ENCODE measurements at regions not wholly inside any gene's neighbourhood (a gene's known extent, or its start where the extent isn't known, plus 50 kb on each side); places are given as distances from the start of the nearest gene placed in this dataset.

DNA sequence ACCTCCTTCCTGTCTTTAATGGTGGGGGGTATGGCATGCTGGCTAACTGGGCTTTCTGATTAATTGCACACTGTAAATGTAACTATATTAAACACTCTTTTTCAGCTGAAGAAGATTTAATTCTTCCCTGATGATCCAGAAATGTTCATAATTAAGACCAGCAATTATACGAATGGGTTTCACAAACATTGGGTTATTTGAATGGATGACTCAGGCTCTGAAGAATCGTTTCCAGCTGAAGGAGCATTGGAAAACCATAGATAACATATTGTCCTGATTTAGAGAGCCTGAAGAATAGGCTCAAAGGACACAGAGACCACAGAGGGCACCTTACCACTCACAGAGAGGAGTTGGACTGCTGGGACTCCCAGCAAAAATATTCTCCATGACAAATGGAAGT is 130.7 kb upstream of the SSTR4 start:
- no peak for TF ChIP-seq POLR2A (IDR thresholded peaks at IDR 0.05)
- TF ChIP-seq, protein P1, sequence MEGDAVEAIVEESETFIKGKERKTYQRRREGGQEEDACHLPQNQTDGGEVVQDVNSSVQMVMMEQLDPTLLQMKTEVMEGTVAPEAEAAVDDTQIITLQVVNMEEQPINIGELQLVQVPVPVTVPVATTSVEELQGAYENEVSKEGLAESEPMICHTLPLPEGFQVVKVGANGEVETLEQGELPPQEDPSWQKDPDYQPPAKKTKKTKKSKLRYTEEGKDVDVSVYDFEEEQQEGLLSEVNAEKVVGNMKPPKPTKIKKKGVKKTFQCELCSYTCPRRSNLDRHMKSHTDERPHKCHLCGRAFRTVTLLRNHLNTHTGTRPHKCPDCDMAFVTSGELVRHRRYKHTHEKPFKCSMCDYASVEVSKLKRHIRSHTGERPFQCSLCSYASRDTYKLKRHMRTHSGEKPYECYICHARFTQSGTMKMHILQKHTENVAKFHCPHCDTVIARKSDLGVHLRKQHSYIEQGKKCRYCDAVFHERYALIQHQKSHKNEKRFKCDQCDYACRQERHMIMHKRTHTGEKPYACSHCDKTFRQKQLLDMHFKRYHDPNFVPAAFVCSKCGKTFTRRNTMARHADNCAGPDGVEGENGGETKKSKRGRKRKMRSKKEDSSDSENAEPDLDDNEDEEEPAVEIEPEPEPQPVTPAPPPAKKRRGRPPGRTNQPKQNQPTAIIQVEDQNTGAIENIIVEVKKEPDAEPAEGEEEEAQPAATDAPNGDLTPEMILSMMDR (IDR thresholded peaks at IDR 0.05), result no peak
- 67 to 77% (median 75%) methylated on average over 2 of the region's 2 CpGs for WGBS, 4 donors
- H3K27ac ChIP-seq, result no peak overlapping the region
- no peaks in the 10 kb centered on the region for H3K9me3 ChIP-seq (replicated peaks in 1 of 3)
- no peak for DNase-seq
- H3K36me3 ChIP-seq (replicated peaks in 1 of 2), result no peaks in the 10 kb centered on the region
- intact Hi-C loops (cut with DNase I), result no loop called here
- peaks cover 8% of the 10 kb centered on the region for H3K27me3 ChIP-seq
- no peaks in the 10 kb centered on the region for H3K4me1 ChIP-seq (replicated peaks in 1 of 2)
- H3K4me3 ChIP-seq, result no peak overlapping the region

DNA sequence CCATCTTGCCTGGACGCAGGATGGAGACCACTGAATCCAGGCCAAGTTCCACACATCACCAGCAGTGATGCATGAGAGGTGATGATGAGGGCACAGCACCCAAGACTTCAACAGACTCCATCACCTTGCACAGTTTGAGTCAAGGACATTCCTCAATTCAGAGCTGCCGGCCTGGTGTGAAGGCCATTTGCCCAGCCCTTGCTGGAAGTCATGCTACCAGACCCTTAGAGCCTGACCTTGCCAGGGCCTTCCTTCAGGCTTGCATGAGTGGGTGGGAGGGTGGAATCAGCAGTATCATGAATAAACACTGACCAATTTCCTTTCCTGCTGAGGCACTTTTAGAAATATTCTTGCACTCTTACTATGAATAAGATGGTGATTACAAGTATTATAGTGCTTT is 130.2 kb upstream of the SSTR4 start:
- Histone ChIP-seq H3K27me3 (peaks cover 8% of the 10 kb centered on the region), H3K9me3 (replicated peaks in 1 of 3) (no peaks in the 10 kb centered on the region), H3K4me1 (replicated peaks in 1 of 2) (no peaks in the 10 kb centered on the region), H3K4me3 (no peak overlapping the region), H3K27ac (no peak overlapping the region), H3K36me3 (replicated peaks in 1 of 2) (no peaks in the 10 kb centered on the region)
- no peak for DNase-seq
- TF ChIP-seq POLR2A (IDR thresholded peaks at IDR 0.05), result no peak
- TF ChIP-seq, protein P1 (IDR thresholded peaks at IDR 0.05), result no peak
- 0 to 70% (median 48%) methylated on average over 1 to 2 of the region's 2 CpGs for WGBS, 4 donors
- intact Hi-C loops (cut with DNase I), result no loop called here

DNA sequence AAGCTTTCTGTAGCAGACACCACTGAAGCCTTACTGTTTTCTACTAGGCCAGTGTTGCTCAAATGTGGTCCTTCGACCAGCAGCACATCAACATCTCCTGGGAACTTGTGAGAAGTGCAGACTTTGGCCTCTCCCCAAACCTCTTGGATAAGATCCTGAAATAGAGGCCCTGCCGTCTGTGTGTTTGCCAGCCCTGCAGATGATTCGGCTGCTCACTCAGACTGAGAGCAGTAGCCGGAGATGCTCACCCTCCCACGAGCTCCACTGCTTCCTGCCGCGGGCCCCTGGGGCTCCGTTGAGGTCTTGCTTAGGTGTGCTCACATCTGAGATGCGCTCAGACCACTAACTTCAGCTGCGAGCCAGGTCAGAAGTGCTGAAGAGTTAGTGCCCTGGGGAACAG is 129.5 kb upstream of the SSTR4 start:
- Histone ChIP-seq H3K4me1 (replicated peaks in 1 of 2) (no peaks in the 10 kb centered on the region), H3K27me3 (peaks cover 8% of the 10 kb centered on the region), H3K4me3 (no peak overlapping the region), H3K36me3 (replicated peaks in 1 of 2) (no peaks in the 10 kb centered on the region), H3K27ac (no peak overlapping the region), H3K9me3 (replicated peaks in 1 of 3) (no peaks in the 10 kb centered on the region)
- peak in 2 of 7 donors; percentile 8 to 28 for DNase-seq
- WGBS, 4 donors, result 54 to 92% (median 74%) methylated on average over 4 to 10 of the region's 10 CpGs
- TF ChIP-seq POLR2A (IDR thresholded peaks at IDR 0.05), result no peak
- TF ChIP-seq, protein P1 (IDR thresholded peaks at IDR 0.05), result no peak
- intact Hi-C loops (cut with DNase I), result no loop called here

DNA sequence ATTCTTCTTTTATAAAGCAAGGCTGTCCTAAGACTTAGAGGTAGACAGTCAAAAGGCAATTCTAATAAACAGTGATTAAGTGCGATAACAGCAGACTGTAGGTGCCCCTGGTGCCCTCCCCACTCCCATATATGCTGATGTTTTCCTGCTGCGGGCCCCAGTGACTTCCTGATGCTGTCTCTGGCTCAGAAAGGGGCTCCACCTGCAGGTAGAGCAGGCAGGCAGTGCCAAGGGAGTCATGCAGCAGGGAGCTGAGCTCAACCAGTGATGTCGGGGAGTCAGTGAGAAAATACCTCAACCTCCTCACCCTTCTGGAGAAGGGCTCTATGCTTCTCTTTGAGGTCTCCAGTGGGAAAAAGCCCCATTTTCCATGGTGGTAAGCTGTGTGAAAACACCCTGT is 126.7 kb upstream of the SSTR4 start:
- no peak for DNase-seq
- Histone ChIP-seq H3K27me3 (peaks cover 8% of the 10 kb centered on the region), H3K36me3 (replicated peaks in 1 of 2) (no peaks in the 10 kb centered on the region), H3K4me1 (replicated peaks in 1 of 2) (no peaks in the 10 kb centered on the region), H3K9me3 (replicated peaks in 1 of 3) (no peaks in the 10 kb centered on the region), H3K27ac (no peak overlapping the region), H3K4me3 (no peak overlapping the region)
- TF ChIP-seq POLR2A (IDR thresholded peaks at IDR 0.05), result no peak
- TF ChIP-seq, protein P1 (IDR thresholded peaks at IDR 0.05), result no peak
- 69 to 81% (median 76%) methylated on average over 3 of the region's 3 CpGs for WGBS, 4 donors
- intact Hi-C loops (cut with DNase I), result no loop called here

Measured in adrenal gland (tissue), 9 donors.